ENCODE measurements at regions not wholly inside any gene's neighbourhood (a gene's known extent, or its start where the extent isn't known, plus 50 kb on each side); places are given as distances from the start of the nearest gene placed in this dataset.

- TF ChIP-seq POLR2A (IDR thresholded peaks at IDR 0.05; ENCODE audit: low read length) (no peak), GATA1 (IDR thresholded peaks at IDR 0.05; ENCODE audit: low read depth, low read length) (no peak)
Measured at GRCh38 chr9:87181670-87182069, 234.4 kb upstream of the GAS1 start.
